ENCODE measurements at regions not wholly inside any gene's neighbourhood (a gene's known extent, or its start where the extent isn't known, plus 50 kb on each side); places are given as distances from the start of the nearest gene placed in this dataset.

DNA sequence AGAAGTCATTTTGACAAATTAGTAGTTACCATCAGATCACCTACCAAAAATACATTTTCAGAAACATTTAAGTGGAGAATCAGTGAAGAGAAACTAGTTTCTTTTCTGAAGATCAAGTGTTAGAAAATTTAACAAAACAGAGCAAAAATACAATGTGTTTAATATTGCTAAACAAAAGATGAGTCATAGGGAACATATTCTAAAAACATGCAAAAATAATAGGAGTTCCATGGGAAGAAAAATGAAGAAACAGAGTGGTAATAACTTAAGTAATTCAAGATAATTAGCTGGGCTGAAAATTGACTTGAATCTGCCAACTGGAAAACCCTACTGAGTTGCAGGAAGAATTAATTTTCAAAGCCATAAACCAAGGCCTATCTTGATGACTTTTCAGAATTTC, 111.5 kb upstream of the KITLG start:
- no peak for TF ChIP-seq POLR2A (IDR thresholded peaks at IDR 0.05; ENCODE audit: low read length)
- no peak for TF ChIP-seq GATA1 (IDR thresholded peaks at IDR 0.05; ENCODE audit: low read depth, low read length)
